ENCODE measurements at regions not wholly inside any gene's neighbourhood (a gene's known extent, or its start where the extent isn't known, plus 50 kb on each side); places are given as distances from the start of the nearest gene placed in this dataset.

GRCh38 chr1:30488324-30488913 lies 235.0 kb downstream of the MATN1 start:
- DNase-seq (ENCODE audit: low read depth in 1 of 2, low spot score in 1 of 2), result no peak

- DNase-seq (ENCODE audit: low read depth in 1 of 2, low spot score in 1 of 2), result no peak
Measured at GRCh38 chr1:30487042-30487441, 236.3 kb downstream of the MATN1 start.

- DNase-seq (ENCODE audit: low read depth in 1 of 2, low spot score in 1 of 2), result no peak
Measured at GRCh38 chr1:30485072-30485471, 238.3 kb downstream of the MATN1 start.

- DNase-seq (ENCODE audit: low read depth in 1 of 2, low spot score in 1 of 2), result no peak
Measured at GRCh38 chr1:30484668-30485067, 238.7 kb downstream of the MATN1 start.

GRCh38 chr1:30479575-30479974 lies 243.8 kb downstream of the MATN1 start:
- no peak for DNase-seq (ENCODE audit: low read depth in 1 of 2, low spot score in 1 of 2)

- no peak for DNase-seq (ENCODE audit: low read depth in 1 of 2, low spot score in 1 of 2)
Measured at GRCh38 chr1:30478799-30479563, 244.4 kb downstream of the MATN1 start.

GRCh38 chr1:30478283-30478682 lies 245.1 kb downstream of the MATN1 start:
- no peak for DNase-seq (ENCODE audit: low read depth in 1 of 2, low spot score in 1 of 2)

- no peak for DNase-seq (ENCODE audit: low read depth in 1 of 2, low spot score in 1 of 2)
Measured at GRCh38 chr1:30477588-30477987, 245.8 kb downstream of the MATN1 start.

- DNase-seq (ENCODE audit: low read depth in 1 of 2, low spot score in 1 of 2), result no peak
Measured at GRCh38 chr1:30476911-30477459, 246.4 kb downstream of the MATN1 start.

GRCh38 chr1:30476476-30476875 lies 246.9 kb downstream of the MATN1 start:
- DNase-seq (ENCODE audit: low read depth in 1 of 2, low spot score in 1 of 2), result no peak

GRCh38 chr1:30475966-30476365 lies 247.4 kb downstream of the MATN1 start:
- no peak for DNase-seq (ENCODE audit: low read depth in 1 of 2, low spot score in 1 of 2)

GRCh38 chr1:30475201-30475600 lies 248.2 kb downstream of the MATN1 start:
- no peak for DNase-seq (ENCODE audit: low read depth in 1 of 2, low spot score in 1 of 2)

GRCh38 chr1:30474818-30475200 lies 248.6 kb downstream of the MATN1 start:
- no peak for DNase-seq (ENCODE audit: low read depth in 1 of 2, low spot score in 1 of 2)

GRCh38 chr1:30473922-30474817 lies 249.2 kb downstream of the MATN1 start:
- no peak for DNase-seq (ENCODE audit: low read depth in 1 of 2, low spot score in 1 of 2)

- no peak for DNase-seq (ENCODE audit: low read depth in 1 of 2, low spot score in 1 of 2)
Measured at GRCh38 chr1:30472526-30472925, 250.9 kb downstream of the MATN1 start.

- DNase-seq (ENCODE audit: low read depth in 1 of 2, low spot score in 1 of 2), result no peak
Measured at GRCh38 chr1:30472009-30472408, 251.4 kb downstream of the MATN1 start.

GRCh38 chr1:30471307-30471706 lies 252.1 kb downstream of the MATN1 start:
- no peak for DNase-seq (ENCODE audit: low read depth in 1 of 2, low spot score in 1 of 2)

- no peak for DNase-seq (ENCODE audit: low read depth in 1 of 2, low spot score in 1 of 2)
Measured at GRCh38 chr1:30469426-30469825, 254.0 kb downstream of the MATN1 start.

GRCh38 chr1:30467101-30467500 lies 256.3 kb downstream of the MATN1 start:
- no peak for DNase-seq (ENCODE audit: low read depth in 1 of 2, low spot score in 1 of 2)

- no peak for DNase-seq (ENCODE audit: low read depth in 1 of 2, low spot score in 1 of 2)
Measured at GRCh38 chr1:30466610-30467009, 256.8 kb downstream of the MATN1 start.

- DNase-seq (ENCODE audit: low read depth in 1 of 2, low spot score in 1 of 2), result no peak
Measured at GRCh38 chr1:30466026-30466425, 257.4 kb downstream of the MATN1 start.

- no peak for DNase-seq (ENCODE audit: low read depth in 1 of 2, low spot score in 1 of 2)
Measured at GRCh38 chr1:30465096-30465495, 258.3 kb downstream of the MATN1 start.

Data from stimulated activated CD4-positive, alpha-beta T cell treated with anti-CD3 and anti-CD28 coated beads, Interleukin-15, amount 100 ng/mL, for 1 hour (primary cell).